Endothelial cell (in vitro differentiated cells): ENCODE measurements at regions not wholly inside any gene's neighbourhood (a gene's known extent, or its start where the extent isn't known, plus 50 kb on each side); places are given as distances from the start of the nearest gene placed in this dataset.

Source experiments
- DNase-seq: peaks from one replicate; pipeline ENCODE4 v3.0.0; 2021; ENCODE audit warnings: low spot score
- H3K27ac Mint-ChIP-seq: one replicate; pipeline ENCODE4 v1.8.0; 2021; ENCODE audit warnings: mixed read lengths, inconsistent platforms; ENCODE audit not compliant: unreplicated experiment
- H3K27me3 Mint-ChIP-seq: one replicate; pipeline ENCODE4 v1.8.0; 2021; ENCODE audit warnings: mild to moderate bottlenecking, moderate library complexity, mixed read lengths, inconsistent platforms; ENCODE audit not compliant: unreplicated experiment
- H3K36me3 Mint-ChIP-seq: one replicate; pipeline ENCODE4 v1.8.0; 2021; ENCODE audit warnings: mild to moderate bottlenecking, low read depth, mixed read lengths, inconsistent platforms; ENCODE audit not compliant: unreplicated experiment
- H3K4me1 Mint-ChIP-seq: one replicate; pipeline ENCODE4 v1.8.0; 2021; ENCODE audit warnings: mild to moderate bottlenecking, mixed read lengths, inconsistent platforms; ENCODE audit not compliant: unreplicated experiment
- H3K4me3 Mint-ChIP-seq: one replicate; pipeline ENCODE4 v1.8.0; 2021; ENCODE audit warnings: mild to moderate bottlenecking, mixed read lengths, inconsistent platforms; ENCODE audit not compliant: unreplicated experiment
- H3K9me3 Mint-ChIP-seq: one replicate; pipeline ENCODE4 v1.8.0; 2021; ENCODE audit warnings: mixed read lengths, inconsistent platforms; ENCODE audit not compliant: unreplicated experiment
- TF ChIP-seq, protein P1 (sequence below): fragments of 200-600 bp; sonication (generic); IDR thresholded peaks from one replicate; pipeline ENCODE4 v1.5.0; 2021; ENCODE audit warnings: antibody characterized with exemption; ENCODE audit not compliant: unreplicated experiment

GRCh38 chr11:23095650-23096189 is 235.4 kb upstream of the CCDC179 start:
- no peaks in the 10 kb centered on the region for H3K27me3 Mint-ChIP-seq
- no peaks in the 10 kb centered on the region for H3K4me1 Mint-ChIP-seq
- H3K4me3 Mint-ChIP-seq: no peak overlapping the region
- no peaks in the 10 kb centered on the region for H3K9me3 Mint-ChIP-seq
- TF ChIP-seq, protein P1, sequence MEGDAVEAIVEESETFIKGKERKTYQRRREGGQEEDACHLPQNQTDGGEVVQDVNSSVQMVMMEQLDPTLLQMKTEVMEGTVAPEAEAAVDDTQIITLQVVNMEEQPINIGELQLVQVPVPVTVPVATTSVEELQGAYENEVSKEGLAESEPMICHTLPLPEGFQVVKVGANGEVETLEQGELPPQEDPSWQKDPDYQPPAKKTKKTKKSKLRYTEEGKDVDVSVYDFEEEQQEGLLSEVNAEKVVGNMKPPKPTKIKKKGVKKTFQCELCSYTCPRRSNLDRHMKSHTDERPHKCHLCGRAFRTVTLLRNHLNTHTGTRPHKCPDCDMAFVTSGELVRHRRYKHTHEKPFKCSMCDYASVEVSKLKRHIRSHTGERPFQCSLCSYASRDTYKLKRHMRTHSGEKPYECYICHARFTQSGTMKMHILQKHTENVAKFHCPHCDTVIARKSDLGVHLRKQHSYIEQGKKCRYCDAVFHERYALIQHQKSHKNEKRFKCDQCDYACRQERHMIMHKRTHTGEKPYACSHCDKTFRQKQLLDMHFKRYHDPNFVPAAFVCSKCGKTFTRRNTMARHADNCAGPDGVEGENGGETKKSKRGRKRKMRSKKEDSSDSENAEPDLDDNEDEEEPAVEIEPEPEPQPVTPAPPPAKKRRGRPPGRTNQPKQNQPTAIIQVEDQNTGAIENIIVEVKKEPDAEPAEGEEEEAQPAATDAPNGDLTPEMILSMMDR: no peak
- no peaks in the 10 kb centered on the region for H3K36me3 Mint-ChIP-seq
- no peak for DNase-seq
- no peak overlapping the region for H3K27ac Mint-ChIP-seq

GRCh38 chr11:23097891-23098290 is 237.6 kb upstream of the CCDC179 start:
- peaks cover 3% of the 10 kb centered on the region for H3K36me3 Mint-ChIP-seq
- H3K4me3 Mint-ChIP-seq: no peak overlapping the region
- TF ChIP-seq, protein P1: no peak
- H3K27me3 Mint-ChIP-seq: no peaks in the 10 kb centered on the region
- no peak overlapping the region for H3K27ac Mint-ChIP-seq
- H3K4me1 Mint-ChIP-seq: no peaks in the 10 kb centered on the region
- H3K9me3 Mint-ChIP-seq: no peaks in the 10 kb centered on the region
- no peak for DNase-seq

DNA sequence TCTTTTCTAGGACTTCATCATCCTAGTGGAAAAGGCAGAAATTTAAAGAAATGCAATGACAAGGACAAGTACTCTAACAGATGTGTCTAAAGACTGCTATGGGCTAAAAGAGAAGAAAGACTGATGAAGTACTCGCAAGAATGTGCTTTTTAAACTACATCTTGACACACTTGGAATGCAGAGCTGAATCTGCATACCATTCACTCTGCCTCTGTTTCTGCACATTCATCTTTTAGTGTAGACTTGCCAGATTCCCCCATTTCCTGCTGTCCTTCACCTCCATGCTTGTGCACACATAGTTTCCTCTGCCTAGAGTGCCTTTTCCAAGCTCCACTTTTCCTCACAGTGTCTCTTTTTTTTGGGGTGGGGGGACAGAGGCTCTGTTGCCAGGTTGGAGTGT is 239.0 kb upstream of the CCDC179 start:
- peaks cover 10% of the 10 kb centered on the region for H3K36me3 Mint-ChIP-seq
- no peaks in the 10 kb centered on the region for H3K9me3 Mint-ChIP-seq
- no peak overlapping the region for H3K4me3 Mint-ChIP-seq
- H3K27ac Mint-ChIP-seq: no peak overlapping the region
- no peak for DNase-seq
- H3K4me1 Mint-ChIP-seq: no peaks in the 10 kb centered on the region
- no peaks in the 10 kb centered on the region for H3K27me3 Mint-ChIP-seq
- TF ChIP-seq, protein P1: no peak

DNA sequence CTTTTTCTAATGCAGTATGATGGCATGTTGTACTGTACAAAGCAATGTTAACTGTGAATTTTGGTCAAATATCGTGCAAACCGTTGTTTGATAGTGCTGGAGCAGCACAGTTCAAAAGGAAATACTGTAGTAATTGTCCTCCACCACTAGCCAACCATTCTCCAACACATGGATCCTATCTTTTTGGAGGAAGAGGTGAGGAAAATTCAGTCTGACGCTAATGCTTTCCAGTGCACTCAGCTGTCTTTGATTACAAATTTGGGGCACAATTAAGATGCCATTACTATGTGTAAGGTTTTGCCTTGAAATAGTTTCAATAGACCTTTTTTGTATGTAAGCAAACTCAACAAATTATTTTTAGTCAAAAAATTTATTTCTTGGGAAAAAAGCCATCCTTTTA is 240.5 kb upstream of the CCDC179 start:
- no peak for DNase-seq
- Mint-ChIP-seq H3K4me3 (no peak overlapping the region), H3K36me3 (peaks cover 10% of the 10 kb centered on the region), H3K27me3 (no peaks in the 10 kb centered on the region), H3K27ac (no peak overlapping the region), H3K9me3 (no peaks in the 10 kb centered on the region), H3K4me1 (no peaks in the 10 kb centered on the region)
- TF ChIP-seq, protein P1: no peak

GRCh38 chr11:23103416-23103815 is 243.1 kb upstream of the CCDC179 start:
- H3K27ac Mint-ChIP-seq: no peak overlapping the region
- H3K4me1 Mint-ChIP-seq: no peaks in the 10 kb centered on the region
- no peaks in the 10 kb centered on the region for H3K27me3 Mint-ChIP-seq
- no peak for DNase-seq
- peaks cover 10% of the 10 kb centered on the region for H3K36me3 Mint-ChIP-seq
- TF ChIP-seq, protein P1: no peak
- H3K9me3 Mint-ChIP-seq: no peaks in the 10 kb centered on the region
- peak overlapping the region; percentile 18 for H3K4me3 Mint-ChIP-seq
